GM20000 (cell line): ENCODE measurements at regions not wholly inside any gene's neighbourhood (a gene's known extent, or its start where the extent isn't known, plus 50 kb on each side); places are given as distances from the start of the nearest gene placed in this dataset.

Experiments
- DNase-seq: peaks from one replicate; pipeline ENCODE4 v3.0.0; 2012; ENCODE audit warnings: low spot score
- CTCF ChIP-seq: IDR thresholded peaks from 2 replicates; pipeline ENCODE4 v1.5.1; 2012; ENCODE audit warnings: mild to moderate bottlenecking, control low read depth; ENCODE audit errors: extremely low read depth, missing control alignments

GRCh38 chr12:128047266-128048060 lies 219.5 kb upstream of the TMEM132C start:
- TF ChIP-seq CTCF = no peak
- DNase-seq = no peak

- TF ChIP-seq CTCF = no peak
These were observed 214.6 kb upstream of the TMEM132C start for GRCh38 chr12:128052331-128052730.

GRCh38 chr12:128052777-128053176 lies 214.2 kb upstream of the TMEM132C start:
- DNase-seq = no peak
- TF ChIP-seq CTCF = no peak

More at GRCh38 chr12:128052331-128052730, 214.6 kb upstream of the TMEM132C start:
- no peak for DNase-seq

- no peak for DNase-seq
- TF ChIP-seq CTCF = no peak
These were observed 211.4 kb upstream of the TMEM132C start for GRCh38 chr12:128055567-128055966.

- no peak for DNase-seq
These were observed 210.7 kb upstream of the TMEM132C start for GRCh38 chr12:128056136-128056801.

GRCh38 chr12:128057586-128057985 lies 209.4 kb upstream of the TMEM132C start:
- no peak for TF ChIP-seq CTCF
- no peak for DNase-seq

More at GRCh38 chr12:128056136-128056801, 210.7 kb upstream of the TMEM132C start:
- no peak for TF ChIP-seq CTCF
